GM19468 (cell line): ENCODE measurements at regions not wholly inside any gene's neighbourhood (a gene's known extent, or its start where the extent isn't known, plus 50 kb on each side); places are given as distances from the start of the nearest gene placed in this dataset.

ENCODE experiments used
- ATAC-seq: cut with Tn5 transposase; IDR thresholded peaks from one replicate; pipeline ENCODE4 v1.9.1; 2021; ENCODE audit warnings: mild to moderate bottlenecking, moderate library complexity, moderate number of reproducible peaks; ENCODE audit not compliant: unreplicated experiment; ENCODE audit errors: extremely low read depth

GRCh38 chr18:71809711-71810110, 734.4 kb downstream of the CBLN2 start:
- ATAC-seq, result no peak

- no peak for ATAC-seq
Measured at GRCh38 chr18:71808616-71809015, 735.5 kb downstream of the CBLN2 start.

GRCh38 chr18:71807586-71807985, 736.6 kb downstream of the CBLN2 start:
- ATAC-seq, result no peak

GRCh38 chr18:71798986-71799673, 745.0 kb downstream of the CBLN2 start:
- no peak for ATAC-seq

- no peak for ATAC-seq
Measured at GRCh38 chr18:71797554-71797953, 746.6 kb downstream of the CBLN2 start.

- no peak for ATAC-seq
Measured at GRCh38 chr18:71784777-71785176, 759.4 kb downstream of the CBLN2 start.

GRCh38 chr18:71760541-71760940, 783.6 kb downstream of the CBLN2 start:
- ATAC-seq, result no peak

GRCh38 chr18:71754246-71754645, 789.9 kb downstream of the CBLN2 start:
- ATAC-seq, result no peak

GRCh38 chr18:71743634-71744033, 800.5 kb downstream of the CBLN2 start:
- ATAC-seq, result no peak

- no peak for ATAC-seq
Measured at GRCh38 chr18:71729611-71730010, 814.5 kb downstream of the CBLN2 start.

GRCh38 chr18:71727909-71728308, 816.2 kb downstream of the CBLN2 start:
- no peak for ATAC-seq

- no peak for ATAC-seq
Measured at GRCh38 chr18:71725256-71725655, 818.9 kb downstream of the CBLN2 start.

- ATAC-seq, result no peak
Measured at GRCh38 chr18:71707985-71708500, 836.1 kb downstream of the CBLN2 start.

- ATAC-seq, result no peak
Measured at GRCh38 chr18:71707400-71707799, 836.7 kb downstream of the CBLN2 start.

- no peak for ATAC-seq
Measured at GRCh38 chr18:71689416-71690160, 854.6 kb downstream of the CBLN2 start.

- no peak for ATAC-seq
Measured at GRCh38 chr18:71682591-71682990, 861.6 kb downstream of the CBLN2 start.

GRCh38 chr18:71678144-71678543, 866.0 kb downstream of the CBLN2 start:
- ATAC-seq, result no peak

GRCh38 chr18:71673954-71674353, 870.2 kb downstream of the CBLN2 start:
- ATAC-seq, result no peak

GRCh38 chr18:71673498-71673897, 870.6 kb downstream of the CBLN2 start:
- ATAC-seq, result no peak

GRCh38 chr18:71666481-71666880, 877.7 kb downstream of the CBLN2 start:
- no peak for ATAC-seq

- ATAC-seq, result no peak
Measured at GRCh38 chr18:71665131-71665530, 879.0 kb downstream of the CBLN2 start.

GRCh38 chr18:71643822-71644221, 900.3 kb downstream of the CBLN2 start:
- ATAC-seq, result no peak
